ENCODE measurements at regions not wholly inside any gene's neighbourhood (a gene's known extent, or its start where the extent isn't known, plus 50 kb on each side); places are given as distances from the start of the nearest gene placed in this dataset.

GRCh38 chr4:123699880-123700771 lies 303.5 kb downstream of the SPRY1 start:
- peak overlapping the region; percentile 20 for H3K4me3 ChIP-seq (ENCODE audit: low read depth, low read length)
- DNase-seq (ENCODE audit: low read depth, low spot score) = peak; percentile 90
- CTCF ChIA-PET = no interaction called here
- no peak for TF ChIP-seq CTCF (IDR thresholded peaks at IDR 0.05; ENCODE audit: insufficient read depth, low read length, missing control alignments)
- POLR2A ChIA-PET = no interaction called here

- no peak overlapping the region for H3K4me3 ChIP-seq (ENCODE audit: low read depth, low read length)
- ChIA-PET CTCF (no interaction called here), POLR2A (no interaction called here)
Observed at GRCh38 chr4:123701131-123701575, 304.6 kb downstream of the SPRY1 start.

GRCh38 chr4:123705419-123705818 lies 308.8 kb downstream of the SPRY1 start:
- ChIA-PET POLR2A (no interaction called here), CTCF (no interaction called here)
- no peak for TF ChIP-seq CTCF (IDR thresholded peaks at IDR 0.05; ENCODE audit: insufficient read depth, low read length, missing control alignments)
- H3K4me3 ChIP-seq (ENCODE audit: low read depth, low read length) = no peak overlapping the region
- DNase-seq (ENCODE audit: low read depth, low spot score) = no peak

More at GRCh38 chr4:123701131-123701575, 304.6 kb downstream of the SPRY1 start:
- TF ChIP-seq CTCF (IDR thresholded peaks at IDR 0.05; ENCODE audit: insufficient read depth, low read length, missing control alignments) = no peak
- no peak for DNase-seq (ENCODE audit: low read depth, low spot score)

GRCh38 chr4:123706973-123707372 lies 310.4 kb downstream of the SPRY1 start:
- no peak for DNase-seq (ENCODE audit: low read depth, low spot score)
- CTCF ChIA-PET = interaction anchor here (1.0 kb wide), 1 partner anchor 46 kb away, joined by 4 read pairs; no protein-coding TSS in a partner anchor
- TF ChIP-seq CTCF (IDR thresholded peaks at IDR 0.05; ENCODE audit: insufficient read depth, low read length, missing control alignments) = no peak
- POLR2A ChIA-PET = no interaction called here
- H3K4me3 ChIP-seq (ENCODE audit: low read depth, low read length) = no peak overlapping the region

- ChIA-PET POLR2A (no interaction called here), CTCF (no interaction called here)
- no peak for TF ChIP-seq CTCF (IDR thresholded peaks at IDR 0.05; ENCODE audit: insufficient read depth, low read length, missing control alignments)
- H3K4me3 ChIP-seq (ENCODE audit: low read depth, low read length) = no peak overlapping the region
- no peak for DNase-seq (ENCODE audit: low read depth, low spot score)
Observed at GRCh38 chr4:123708902-123709301, 312.3 kb downstream of the SPRY1 start.

GRCh38 chr4:123709336-123709735 lies 312.7 kb downstream of the SPRY1 start:
- H3K4me3 ChIP-seq (ENCODE audit: low read depth, low read length) = no peak overlapping the region
- ChIA-PET CTCF (no interaction called here), POLR2A (no interaction called here)
- TF ChIP-seq CTCF (IDR thresholded peaks at IDR 0.05; ENCODE audit: insufficient read depth, low read length, missing control alignments) = no peak
- no peak for DNase-seq (ENCODE audit: low read depth, low spot score)
